Glomerular visceral epithelial cell (primary cell): ENCODE measurements at regions not wholly inside any gene's neighbourhood (a gene's known extent, or its start where the extent isn't known, plus 50 kb on each side); places are given as distances from the start of the nearest gene placed in this dataset.
A peak's percentile ranks its signal among the peaks of the same experiment; 100 is the strongest.

Experiments used
- DNase-seq: peaks from one replicate; pipeline ENCODE4 v3.0.0-alpha.2; 2016; ENCODE audit errors: extremely low spot score

DNA sequence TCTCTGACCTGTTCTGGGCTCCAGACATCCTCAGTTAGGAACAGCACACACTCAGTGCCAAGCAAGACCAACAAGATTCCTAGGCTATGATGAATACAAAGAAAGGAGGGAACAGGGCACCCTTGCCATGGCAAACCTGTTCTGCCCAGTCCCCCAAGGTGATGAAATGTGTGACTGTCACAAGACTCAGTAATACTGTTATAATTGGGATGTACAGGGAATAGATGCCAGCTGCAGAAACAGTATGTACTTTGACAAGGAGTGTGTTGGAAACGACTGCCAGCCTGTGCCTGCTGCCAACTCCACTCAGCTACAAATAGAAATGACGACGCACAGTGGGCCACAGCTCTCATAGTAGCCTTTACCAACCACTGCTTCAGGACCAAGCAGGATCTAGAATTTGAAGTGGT is 453.0 kb downstream of the EFNA5 start:
- DNase-seq: peak; percentile 8

GRCh38 chr5:107216587-107216986 is 454.1 kb downstream of the EFNA5 start:
- DNase-seq: no peak

DNA sequence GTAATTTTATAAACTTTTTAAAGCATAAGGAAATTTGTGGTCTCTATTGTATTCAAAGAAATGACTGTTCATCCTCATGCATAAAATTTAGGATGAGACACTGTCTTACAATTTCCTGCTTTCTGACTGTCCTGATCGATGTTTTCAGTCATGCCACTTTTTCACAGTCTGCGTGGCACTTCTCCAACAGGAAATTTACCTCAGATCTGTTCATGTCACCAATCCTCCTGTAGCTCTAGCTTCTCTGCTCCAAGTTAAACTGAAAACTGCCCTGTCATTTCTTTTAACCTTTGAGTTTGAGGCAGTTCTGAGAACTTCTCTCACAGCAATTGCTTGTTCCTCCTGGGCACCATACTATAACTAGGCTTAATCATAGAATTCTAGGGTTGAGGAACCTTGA is 455.1 kb downstream of the EFNA5 start:
- DNase-seq: peak; percentile 19

DNA sequence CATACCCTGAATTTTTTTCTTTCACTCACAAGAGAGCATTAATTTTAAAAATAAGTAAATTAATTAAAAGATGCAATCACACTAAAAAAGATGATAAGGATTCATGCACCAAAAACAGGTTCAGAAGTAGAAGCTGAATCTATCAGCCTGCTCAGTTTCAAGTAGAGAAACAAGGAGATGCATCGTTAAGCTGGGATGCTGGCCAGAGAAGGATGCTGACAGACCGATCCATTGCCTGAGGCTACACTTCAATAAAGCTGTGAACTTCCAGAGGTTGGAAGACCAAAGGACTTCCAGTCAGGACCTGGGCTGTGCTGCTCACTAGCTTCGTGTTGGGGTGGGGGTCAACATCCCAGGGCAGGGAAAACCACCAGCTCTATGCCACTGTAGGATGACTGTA is 457.7 kb downstream of the EFNA5 start:
- DNase-seq: no peak

DNA sequence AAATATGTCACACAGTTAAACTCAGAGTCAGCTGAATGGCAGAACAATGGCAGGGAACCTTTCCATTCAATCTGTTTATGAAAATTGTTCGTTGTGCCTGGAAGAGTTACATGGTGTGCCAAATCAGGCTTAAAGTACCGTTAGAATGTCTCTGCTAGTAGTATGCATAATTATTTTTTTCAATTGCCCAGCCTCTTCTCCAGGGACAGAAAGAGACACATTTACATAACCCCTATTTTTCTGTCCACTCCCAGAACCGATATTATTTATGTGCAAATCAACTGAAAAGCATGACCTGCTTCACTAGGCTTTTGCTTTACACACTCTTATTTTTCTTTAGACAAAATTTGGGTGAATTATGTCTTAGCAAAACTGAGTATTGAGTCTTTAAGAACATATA is 459.1 kb downstream of the EFNA5 start:
- no peak for DNase-seq

DNA sequence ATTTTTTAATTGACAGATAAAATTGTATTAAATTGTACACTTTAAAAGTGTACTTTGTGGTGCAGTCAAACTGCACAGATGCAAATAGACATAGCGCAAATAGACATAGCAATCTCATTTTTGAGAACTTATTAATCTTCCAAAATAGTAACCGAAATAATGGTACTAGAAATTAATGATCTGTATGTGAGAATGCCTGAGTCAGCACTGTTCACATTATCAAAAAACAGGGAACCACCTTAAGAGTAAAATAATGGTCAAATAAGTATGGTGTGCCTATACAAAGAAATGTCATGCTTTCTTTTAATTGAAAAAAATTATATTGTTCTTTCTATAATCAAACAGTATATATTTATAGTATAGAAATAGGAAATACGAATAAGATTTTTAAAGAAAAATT is 461.9 kb downstream of the EFNA5 start:
- no peak for DNase-seq

DNA sequence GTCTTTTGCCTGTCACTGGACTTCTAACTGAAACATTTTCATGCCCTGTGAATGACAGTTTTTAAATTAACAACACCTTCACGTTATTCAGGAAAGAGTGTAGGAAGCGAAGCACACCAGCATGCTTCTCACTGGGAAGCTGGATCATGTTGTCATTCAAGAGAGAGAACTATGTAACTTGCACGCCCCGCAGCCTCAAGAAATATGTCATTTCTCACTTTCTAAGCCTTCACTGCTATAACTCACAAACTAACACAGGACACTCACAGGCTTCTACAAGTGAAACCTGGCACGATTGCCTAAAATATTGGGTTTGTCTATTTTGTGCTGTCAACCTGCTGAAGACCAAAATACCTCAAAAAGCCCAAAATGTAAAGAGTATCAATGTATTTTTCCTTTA is 466.3 kb downstream of the EFNA5 start:
- DNase-seq: no peak

DNA sequence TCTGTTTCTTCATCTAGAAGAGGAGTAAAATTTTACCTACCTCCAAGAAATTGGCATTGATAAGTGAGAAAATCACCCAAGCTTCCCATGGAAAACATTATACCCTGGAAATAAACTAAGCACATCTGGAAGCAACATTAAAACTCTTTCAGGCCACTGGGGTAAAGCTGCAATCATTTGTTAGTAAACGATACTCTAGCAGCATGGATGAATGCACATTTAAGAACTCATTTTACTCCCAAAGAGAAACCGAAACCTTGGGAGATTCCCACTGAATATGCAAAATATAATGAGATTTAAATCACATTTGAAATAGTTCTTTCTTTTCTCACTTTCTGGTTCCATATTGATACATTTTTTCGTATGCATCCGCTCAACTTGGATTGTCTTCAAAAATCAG is 467.5 kb downstream of the EFNA5 start:
- no peak for DNase-seq

- no peak for DNase-seq
These were observed 471.0 kb downstream of the EFNA5 start for GRCh38 chr5:107199756-107200155.

DNA sequence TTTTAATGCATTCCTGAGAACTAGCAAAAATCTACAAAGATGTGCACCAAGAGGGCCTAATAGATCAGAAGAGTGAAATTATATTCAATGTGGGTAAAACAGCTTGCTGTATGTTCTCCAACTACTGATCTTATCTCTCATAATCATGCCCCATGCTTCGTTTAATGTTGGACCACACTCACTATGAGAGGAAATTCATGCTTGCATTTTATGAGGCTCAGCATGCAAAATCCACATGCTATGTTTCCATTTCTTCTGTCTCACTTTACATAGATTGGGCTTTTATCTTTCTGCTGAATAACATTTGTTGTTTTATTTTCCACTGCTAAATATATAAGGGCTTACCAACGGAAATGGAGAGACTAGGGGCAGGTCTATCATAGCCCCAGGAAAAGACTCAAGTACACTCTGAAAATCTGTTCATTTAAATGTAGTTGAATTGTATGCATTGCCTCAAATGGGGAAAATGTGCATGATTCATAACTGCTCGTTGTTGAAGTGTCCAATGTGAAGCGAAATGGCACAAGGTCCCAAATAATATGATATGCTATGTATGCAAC is 474.2 kb downstream of the EFNA5 start:
- no peak for DNase-seq

- DNase-seq: no peak
These were observed 474.8 kb downstream of the EFNA5 start for GRCh38 chr5:107195890-107196395.

DNA sequence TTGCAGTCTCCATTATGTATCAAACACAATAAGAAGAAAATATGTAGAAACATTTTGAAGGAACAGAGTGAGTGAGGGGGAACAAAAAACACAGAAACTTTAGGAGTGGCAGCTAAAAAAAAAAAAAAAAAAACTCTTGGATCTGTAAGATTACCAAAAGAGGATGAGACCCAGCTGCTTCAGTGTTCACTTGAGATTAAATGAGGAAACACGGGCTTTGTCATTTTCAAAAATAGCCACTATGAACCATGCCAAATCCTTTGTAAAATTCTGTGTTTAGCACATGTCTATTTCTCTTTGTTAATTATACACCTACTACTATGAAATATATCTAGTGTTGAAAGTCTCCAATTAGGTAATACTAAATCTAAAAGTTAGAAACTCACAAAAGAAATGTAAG is 485.9 kb downstream of the EFNA5 start:
- DNase-seq: no peak

DNA sequence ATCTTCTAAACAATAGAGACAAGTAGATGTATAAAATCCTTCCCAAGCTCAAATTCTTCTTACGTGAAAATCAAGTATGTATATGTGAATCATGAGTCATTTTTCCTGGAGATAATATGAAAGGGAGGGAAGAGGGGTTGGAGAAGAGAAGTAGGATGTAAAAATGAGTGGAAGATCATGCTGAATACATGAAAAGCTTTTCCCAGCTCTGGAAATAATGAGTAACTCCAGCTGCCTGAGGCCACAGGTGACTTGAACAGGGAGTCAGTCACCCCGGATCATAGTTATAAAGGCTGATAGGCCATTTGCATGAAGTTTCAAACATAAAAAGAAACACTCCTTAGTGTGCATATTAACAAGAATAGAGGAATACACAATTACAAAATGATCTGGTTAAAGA is 486.7 kb downstream of the EFNA5 start:
- no peak for DNase-seq

DNA sequence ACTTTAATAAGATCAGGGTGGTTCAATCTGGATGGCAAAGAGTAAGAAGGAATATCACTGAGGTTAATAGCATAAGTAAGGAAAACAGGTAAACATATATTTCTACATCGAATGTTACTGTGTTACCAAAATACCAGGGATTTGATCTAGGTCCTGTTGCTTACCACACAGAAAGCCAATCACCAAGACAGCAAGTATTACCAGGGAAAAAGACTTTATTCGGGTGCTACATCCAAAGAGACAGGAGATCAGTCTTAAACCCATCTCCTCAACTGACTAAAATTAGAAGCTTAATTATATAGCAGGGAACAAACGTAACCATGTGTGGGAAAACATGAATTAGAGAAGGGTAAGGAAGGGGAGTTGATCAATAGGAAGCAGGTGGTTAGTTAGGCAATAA is 500.1 kb downstream of the EFNA5 start:
- DNase-seq: no peak

DNA sequence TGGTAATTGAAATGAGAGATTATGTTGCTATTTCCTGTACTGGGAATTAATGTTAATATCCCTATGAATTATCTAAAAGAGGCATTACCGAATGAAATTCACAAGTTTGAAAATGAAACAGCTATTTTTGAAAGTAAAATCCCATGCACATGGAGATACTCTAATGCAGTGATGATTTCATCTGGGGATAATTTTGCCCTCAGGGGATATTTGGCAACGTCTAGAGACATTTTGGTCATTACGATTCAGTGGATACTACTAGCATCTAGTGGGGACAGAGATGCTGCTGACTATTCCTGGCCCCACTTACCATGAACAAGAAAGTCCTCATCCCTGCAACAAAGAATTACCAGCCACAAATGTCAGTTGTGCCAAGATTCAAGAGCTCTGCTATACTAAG is 500.9 kb downstream of the EFNA5 start:
- no peak for DNase-seq

- DNase-seq: no peak
These were observed 501.6 kb downstream of the EFNA5 start for GRCh38 chr5:107168848-107169752.

DNA sequence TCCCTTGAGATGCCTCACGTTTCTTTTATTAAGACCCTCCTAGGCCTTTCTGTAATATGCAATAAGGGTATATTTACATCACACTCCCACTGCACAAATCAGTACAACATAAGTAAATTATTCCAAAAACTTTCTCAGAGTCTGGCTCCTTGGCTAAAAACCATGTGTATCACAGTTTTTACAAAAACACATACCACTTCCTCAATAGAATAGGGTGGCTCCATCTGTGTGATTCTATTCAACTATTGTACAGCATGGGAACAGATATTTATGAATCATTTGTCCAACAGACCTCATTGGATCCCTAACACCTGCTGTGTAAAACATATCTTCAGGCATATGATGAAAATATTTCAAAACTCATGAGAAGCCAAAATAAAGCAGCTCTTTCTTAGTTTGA is 502.7 kb downstream of the EFNA5 start:
- no peak for DNase-seq

GRCh38 chr5:107165296-107165695 is 505.4 kb downstream of the EFNA5 start:
- no peak for DNase-seq

GRCh38 chr5:107157809-107158208 is 512.9 kb downstream of the EFNA5 start:
- no peak for DNase-seq

DNA sequence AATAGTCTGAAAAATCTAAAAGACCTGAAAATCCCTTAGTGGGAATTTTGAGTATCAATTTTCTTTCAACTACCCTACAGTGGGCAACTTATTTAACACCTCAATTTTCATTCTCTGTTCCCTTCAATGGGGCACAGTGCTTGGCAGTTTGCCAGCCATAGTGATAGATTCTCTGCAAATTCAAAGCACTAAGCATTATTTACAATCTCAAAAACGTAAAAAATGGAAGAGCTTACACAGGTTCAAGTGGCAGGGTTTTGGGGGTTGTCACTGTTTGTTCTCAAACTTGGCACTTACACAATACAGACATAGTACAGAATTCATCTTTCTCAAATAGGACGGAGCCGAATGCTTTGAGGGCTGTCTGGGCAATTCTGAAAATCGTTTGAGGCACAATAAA is 515.0 kb downstream of the EFNA5 start:
- DNase-seq: no peak

DNA sequence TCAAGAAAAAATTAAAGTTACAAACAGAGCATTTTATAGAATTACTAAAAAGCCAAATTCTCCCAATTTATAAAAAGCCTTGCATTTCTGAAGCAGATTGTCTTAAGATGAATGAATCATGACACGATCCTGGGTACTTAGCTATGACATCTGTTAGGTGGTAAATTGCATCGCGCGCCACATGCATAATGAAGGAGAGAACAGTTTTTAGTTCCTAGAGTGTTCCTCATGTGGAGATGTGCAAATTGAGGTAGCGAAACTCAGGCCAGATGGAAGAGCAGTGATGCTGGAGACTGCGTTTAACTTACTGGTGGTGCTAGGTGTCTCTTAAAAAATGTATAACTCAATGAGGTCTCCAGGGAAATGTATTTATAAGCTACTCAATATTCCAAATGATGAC is 516.1 kb downstream of the EFNA5 start:
- no peak for DNase-seq

DNA sequence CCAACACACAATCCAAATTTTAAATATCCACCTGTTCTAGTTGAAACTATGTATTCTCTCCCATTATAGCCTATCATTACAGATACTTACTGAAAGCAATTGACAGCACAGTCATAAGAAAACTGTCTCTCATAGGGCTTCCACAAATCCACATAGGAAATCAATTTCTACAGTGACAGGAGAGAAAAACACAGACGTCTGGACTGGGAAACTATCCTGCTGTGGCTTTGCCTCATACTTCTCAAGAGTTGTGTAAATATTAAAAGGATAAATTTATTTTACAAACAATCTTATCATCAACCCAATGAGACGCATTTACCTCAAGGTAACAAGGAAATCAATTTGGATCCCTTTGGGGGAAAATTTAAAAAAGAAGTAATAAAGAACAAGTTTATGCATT is 517.5 kb downstream of the EFNA5 start:
- no peak for DNase-seq

DNA sequence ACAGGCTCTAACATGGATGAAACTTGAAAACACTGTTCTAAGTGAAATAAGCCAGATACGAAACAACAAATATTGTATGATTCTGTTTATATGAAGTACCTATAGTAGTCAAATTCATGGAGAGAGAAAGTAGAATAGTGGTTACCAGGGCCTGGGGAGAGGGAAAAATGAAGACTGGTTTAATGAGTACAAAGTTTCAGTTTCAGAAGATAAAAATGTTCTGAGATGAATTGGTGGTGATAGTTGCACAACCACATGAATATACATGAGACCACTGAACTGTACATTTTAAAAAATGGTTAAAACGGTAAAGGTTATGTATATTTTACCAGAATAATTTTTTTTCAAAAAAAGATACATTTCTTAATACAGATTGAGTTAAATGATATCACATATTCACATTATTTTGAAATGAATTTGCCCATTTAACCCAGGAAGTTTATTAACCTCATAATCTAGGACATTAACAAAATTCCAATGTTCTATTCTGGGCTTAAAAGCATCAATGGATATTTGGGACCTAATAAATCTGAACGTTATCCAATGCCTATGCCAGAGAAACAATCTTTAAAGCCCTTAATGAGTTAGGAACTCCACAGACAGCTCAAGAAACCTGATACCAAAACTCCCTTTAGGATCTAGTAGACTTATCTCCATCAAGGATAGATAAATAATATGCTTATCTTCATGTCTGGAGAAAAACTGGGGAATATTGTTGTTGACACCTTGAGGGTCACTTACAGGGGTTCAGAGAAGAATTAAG is 521.3 kb downstream of the EFNA5 start:
- no peak for DNase-seq
